PC-3 (cell line): ENCODE measurements at regions not wholly inside any gene's neighbourhood (a gene's known extent, or its start where the extent isn't known, plus 50 kb on each side); places are given as distances from the start of the nearest gene placed in this dataset.

ENCODE experiments used
- CTCF ChIP-seq: fragments of 300-600 bp; sonication (generic); conservative IDR thresholded peaks from 2 replicates; pipeline ENCODE4 v1.5.1; 2017; ENCODE audit warnings: antibody characterized with exemption, low read depth, mild to moderate bottlenecking, low read length
- EZH2 ChIP-seq: fragments of 300-600 bp; sonication (generic); IDR thresholded peaks from one replicate; pipeline ENCODE4 v1.6.1; 2017; ENCODE audit warnings: antibody characterized with exemption, mild to moderate bottlenecking, low read length; ENCODE audit not compliant: unreplicated experiment
- EZH2phosphoT487 ChIP-seq: fragments of 300-600 bp; sonication (generic); IDR thresholded peaks from 2 replicates; pipeline ENCODE4 v1.6.1; 2018; ENCODE audit warnings: mild to moderate bottlenecking, antibody characterized with exemption, low read length, borderline replicate concordance

- TF ChIP-seq CTCF: no peak
- no peak for TF ChIP-seq EZH2
- TF ChIP-seq EZH2phosphoT487: no peak
Measured at GRCh38 chr2:160564591-160564990, 71.0 kb upstream of the RBMS1 start.
